Gastrocnemius medialis (tissue), 4 donors: ENCODE measurements at regions not wholly inside any gene's neighbourhood (a gene's known extent, or its start where the extent isn't known, plus 50 kb on each side); places are given as distances from the start of the nearest gene placed in this dataset.

Source experiments
- CTCF ChIP-seq, 5 experiments: fragments of 450-650 bp in 3 of 5; fragments of 200-600 bp in 2 of 5; sonication (generic) in 2 of 5; IDR thresholded peaks in 4 of 5; conservative IDR thresholded peaks in 1 of 5; 1 replicate in 4 of 5; 2 replicates in 1 of 5; pipeline ENCODE4 v1.5.1; 2016 to 2019; ENCODE audit warnings: antibody characterized with exemption in 5 of 5, mild to moderate bottlenecking in 3 of 5, moderate library complexity in 3 of 5
- POLR2A ChIP-seq, 2 donors: fragments of 450-650 bp; IDR thresholded peaks; one replicate each; pipeline ENCODE4 v1.6.1; 2017; ENCODE audit warnings: antibody characterized with exemption in 2 of 2, mild to moderate bottlenecking in 2 of 2, moderate library complexity in 2 of 2

DNA sequence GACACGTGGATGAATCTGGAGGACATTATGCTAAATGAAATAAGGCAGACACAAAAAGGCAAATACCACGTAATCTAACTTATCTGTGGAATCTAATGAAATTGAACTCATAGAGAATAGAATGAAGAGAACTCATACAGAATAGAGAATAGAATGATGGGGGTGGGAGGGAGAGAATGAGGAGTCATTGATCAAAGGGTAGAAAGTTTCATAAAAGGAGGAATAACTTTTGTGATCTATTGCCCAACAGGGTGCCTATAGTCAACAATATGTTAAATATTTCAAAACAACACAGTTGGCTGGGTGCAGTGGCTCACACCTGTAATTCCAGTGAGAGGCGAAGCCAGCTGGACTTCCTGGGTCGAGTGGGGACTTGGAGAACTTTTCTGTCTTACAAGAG is 54.9 kb upstream of the ZNF169 start:
- TF ChIP-seq POLR2A (IDR thresholded peaks at IDR 0.05) (no peak), CTCF (IDR thresholded peaks at IDR 0.05 in 4 of 5, conservative IDR thresholded peaks at IDR 0.05 in 1 of 5) (no peak)
